GM12864 (cell line): ENCODE measurements at regions not wholly inside any gene's neighbourhood (a gene's known extent, or its start where the extent isn't known, plus 50 kb on each side); places are given as distances from the start of the nearest gene placed in this dataset.
"Not testable (repeated sequence)": the region's sequence is repeated elsewhere in the genome, so short reads cannot be mapped to it uniquely, and the experiment has no call there.

Source experiments
- DNase-seq: peaks from one replicate; pipeline ENCODE4 v3.0.0-alpha.2; 2011; ENCODE audit warnings: low read depth
- H3K4me3 ChIP-seq: 2 replicates; pipeline ENCODE4 v1.5.1; 2011; ENCODE audit warnings: mild to moderate bottlenecking, low read depth, low read length, control low read depth
- CTCF ChIP-seq: IDR thresholded peaks from 2 replicates; pipeline ENCODE4 v1.5.1; 2011; ENCODE audit warnings: low read depth, mild to moderate bottlenecking, moderate library complexity, low read length, control low read depth, inconsistent platforms; ENCODE audit errors: missing control alignments

- no peak overlapping the region for H3K4me3 ChIP-seq
- DNase-seq: no peak
- no peak for TF ChIP-seq CTCF
These were observed 395.8 kb downstream of the LNPK start for GRCh38 chr2:175606010-175606841.

- TF ChIP-seq CTCF: no peak
- DNase-seq: no peak
- no peak overlapping the region for H3K4me3 ChIP-seq
These were observed 396.4 kb downstream of the LNPK start for GRCh38 chr2:175605640-175606009.

GRCh38 chr2:175601969-175602368 lies 400.1 kb downstream of the LNPK start:
- no peak overlapping the region for H3K4me3 ChIP-seq
- no peak for TF ChIP-seq CTCF
- DNase-seq: no peak

GRCh38 chr2:175599966-175600831 lies 401.9 kb downstream of the LNPK start:
- DNase-seq: no peak
- TF ChIP-seq CTCF: no peak
- no peak overlapping the region for H3K4me3 ChIP-seq

GRCh38 chr2:175597286-175597685 lies 404.8 kb downstream of the LNPK start:
- no peak for TF ChIP-seq CTCF
- DNase-seq: no peak
- H3K4me3 ChIP-seq: no peak overlapping the region

- DNase-seq: no peak
These were observed 406.9 kb downstream of the LNPK start for GRCh38 chr2:175595139-175595538.

GRCh38 chr2:175593686-175594525 lies 408.2 kb downstream of the LNPK start:
- not testable (repeated sequence) for H3K4me3 ChIP-seq, DNase-seq

More at GRCh38 chr2:175595139-175595538, 406.9 kb downstream of the LNPK start:
- no peak for TF ChIP-seq CTCF
- H3K4me3 ChIP-seq: no peak overlapping the region

GRCh38 chr2:175588213-175588612 lies 406.7 kb upstream of the ATP5MC3 start:
- DNase-seq, H3K4me3 ChIP-seq: not testable (repeated sequence)
